ENCODE measurements at regions not wholly inside any gene's neighbourhood (a gene's known extent, or its start where the extent isn't known, plus 50 kb on each side); places are given as distances from the start of the nearest gene placed in this dataset.

DNA sequence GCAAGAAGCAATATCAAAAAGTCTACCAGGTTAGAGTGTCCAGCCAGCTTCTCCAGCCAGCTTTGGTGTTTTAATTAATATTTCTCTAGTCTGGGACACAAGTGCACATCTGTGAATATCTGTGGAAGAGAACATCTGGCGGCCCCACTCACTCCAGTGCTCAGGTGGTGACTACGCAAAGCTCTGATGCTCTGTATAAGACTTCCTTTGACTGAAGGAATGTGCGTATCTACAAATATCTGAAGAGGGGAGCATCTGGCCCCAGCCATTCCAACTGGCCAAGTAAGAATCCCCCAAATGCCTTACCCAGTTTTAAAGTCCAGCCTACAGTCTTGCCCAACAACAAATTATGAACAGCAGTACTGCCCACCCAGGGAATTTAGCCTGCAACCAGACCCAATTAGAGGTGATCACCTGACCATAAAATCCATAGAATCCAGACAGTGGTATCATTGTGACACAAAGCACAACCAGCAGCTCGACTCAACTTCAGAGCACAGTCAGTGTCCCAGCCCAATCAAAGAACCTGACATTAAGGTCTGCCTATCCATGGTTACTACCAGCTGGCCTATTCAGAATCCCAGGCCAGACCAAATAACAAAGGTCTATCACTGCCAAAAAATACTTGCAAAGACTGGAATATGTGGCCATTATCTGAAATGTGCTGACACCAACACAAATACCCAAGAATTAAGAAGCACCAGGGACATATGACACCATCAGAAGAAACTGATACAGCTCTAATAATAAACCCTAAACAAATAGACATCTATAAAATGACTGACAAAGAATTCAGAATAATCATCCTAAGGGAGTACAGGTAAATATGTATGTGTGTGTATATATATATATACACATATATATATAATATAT lies 76.1 kb upstream of the MANEA start:
- TF ChIP-seq CTCF (IDR thresholded peaks at IDR 0.05; ENCODE audit: low read depth, low read length, missing control alignments) = no peak
- no peaks in the 10 kb centered on the region for H3K27me3 ChIP-seq (replicated peaks)
- no peak overlapping the region for H3K27ac ChIP-seq
- in situ Hi-C loops (cut with HindIII; ENCODE audit: low pct_ligation_motif_present, low sequenced_read_pairs) = no loop called here
- DNase-seq = no peak
- no peak overlapping the region for H3K4me3 ChIP-seq (ENCODE audit: low read depth, low read length)
- H3K36me3 ChIP-seq (replicated peaks) = no peaks in the 10 kb centered on the region

DNA sequence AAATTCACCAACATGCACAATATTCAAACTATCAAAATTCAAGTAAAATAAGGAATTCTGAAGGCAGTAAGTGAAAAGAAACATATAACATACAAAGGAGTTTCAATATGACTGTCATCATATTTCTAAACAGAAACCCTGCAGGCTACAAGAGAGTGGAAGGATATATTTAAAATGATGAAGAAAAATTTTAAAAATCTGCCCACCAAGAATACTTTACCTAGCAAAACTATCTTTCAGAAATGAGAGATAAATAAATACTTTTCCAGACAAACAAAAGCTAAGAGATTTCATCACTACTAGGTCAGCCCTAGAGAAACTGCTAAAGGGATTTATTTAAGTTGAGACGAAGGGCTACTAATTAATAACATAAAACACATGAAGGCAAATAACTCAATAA lies 73.8 kb upstream of the MANEA start:
- Histone ChIP-seq H3K4me3 (ENCODE audit: low read depth, low read length) (no peak overlapping the region), H3K36me3 (replicated peaks) (no peaks in the 10 kb centered on the region), H3K27ac (no peak overlapping the region), H3K27me3 (replicated peaks) (no peaks in the 10 kb centered on the region)
- in situ Hi-C loops (cut with HindIII; ENCODE audit: low pct_ligation_motif_present, low sequenced_read_pairs) = no loop called here
- DNase-seq = no peak
- no peak for TF ChIP-seq CTCF (IDR thresholded peaks at IDR 0.05; ENCODE audit: low read depth, low read length, missing control alignments)

- Histone ChIP-seq H3K4me3 (ENCODE audit: low read depth, low read length) (no peak overlapping the region), H3K27ac (no peak overlapping the region), H3K27me3 (replicated peaks) (no peaks in the 10 kb centered on the region), H3K36me3 (replicated peaks) (no peaks in the 10 kb centered on the region)
- TF ChIP-seq CTCF (IDR thresholded peaks at IDR 0.05; ENCODE audit: low read depth, low read length, missing control alignments) = no peak
- in situ Hi-C loops (cut with HindIII; ENCODE audit: low pct_ligation_motif_present, low sequenced_read_pairs) = no loop called here
- DNase-seq = no peak
Measured at GRCh38 chr6:95511404-95511803, 65.9 kb upstream of the MANEA start.

DNA sequence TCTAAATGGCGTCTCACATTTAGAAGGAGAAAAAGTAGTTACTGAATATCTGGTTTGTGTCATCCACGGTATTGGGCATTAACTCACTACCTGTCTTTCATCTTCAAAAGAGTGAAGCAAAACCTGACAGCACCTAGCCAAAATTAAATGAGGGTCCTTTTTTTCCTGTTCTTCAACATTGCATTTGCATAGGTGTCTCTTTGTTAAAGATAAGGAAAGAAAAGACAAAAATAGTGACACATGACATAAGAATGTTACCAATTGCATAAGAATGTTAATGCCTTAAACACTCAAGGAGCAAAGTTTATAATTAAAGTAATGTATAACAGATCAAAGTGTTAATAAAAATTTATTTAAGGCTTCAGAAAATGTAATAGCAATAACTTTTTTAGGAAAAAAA lies 61.4 kb upstream of the MANEA start:
- in situ Hi-C loops (cut with HindIII; ENCODE audit: low pct_ligation_motif_present, low sequenced_read_pairs) = no loop called here
- H3K27ac ChIP-seq = no peak overlapping the region
- H3K36me3 ChIP-seq (replicated peaks) = no peaks in the 10 kb centered on the region
- H3K4me3 ChIP-seq (ENCODE audit: low read depth, low read length) = no peak overlapping the region
- H3K27me3 ChIP-seq (replicated peaks) = no peaks in the 10 kb centered on the region
- no peak for DNase-seq
- TF ChIP-seq CTCF (IDR thresholded peaks at IDR 0.05; ENCODE audit: low read depth, low read length, missing control alignments) = no peak

DNA sequence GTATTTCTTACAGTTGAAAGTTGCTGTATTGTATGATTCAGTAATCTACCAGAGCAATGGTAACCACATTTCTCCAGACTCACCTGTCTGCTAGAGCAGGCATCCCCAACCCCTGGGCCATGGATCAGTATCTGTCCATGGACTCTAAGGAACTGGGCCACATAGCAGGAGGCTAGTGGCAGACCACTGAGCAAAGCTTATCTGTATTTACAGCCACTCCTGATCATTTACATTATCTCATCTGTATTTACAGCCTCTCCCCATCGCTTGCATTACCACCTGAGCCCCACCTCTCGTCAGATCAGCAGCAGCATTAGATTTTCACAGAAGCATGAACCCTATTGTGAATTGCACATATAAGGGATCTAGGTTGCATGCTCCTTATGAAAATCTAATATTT lies 60.3 kb upstream of the MANEA start:
- Histone ChIP-seq H3K36me3 (replicated peaks) (no peaks in the 10 kb centered on the region), H3K27me3 (replicated peaks) (no peaks in the 10 kb centered on the region), H3K27ac (no peak overlapping the region), H3K4me3 (ENCODE audit: low read depth, low read length) (no peak overlapping the region)
- no peak for DNase-seq
- in situ Hi-C loops (cut with HindIII; ENCODE audit: low pct_ligation_motif_present, low sequenced_read_pairs) = no loop called here
- TF ChIP-seq CTCF (IDR thresholded peaks at IDR 0.05; ENCODE audit: low read depth, low read length, missing control alignments) = no peak

DNA sequence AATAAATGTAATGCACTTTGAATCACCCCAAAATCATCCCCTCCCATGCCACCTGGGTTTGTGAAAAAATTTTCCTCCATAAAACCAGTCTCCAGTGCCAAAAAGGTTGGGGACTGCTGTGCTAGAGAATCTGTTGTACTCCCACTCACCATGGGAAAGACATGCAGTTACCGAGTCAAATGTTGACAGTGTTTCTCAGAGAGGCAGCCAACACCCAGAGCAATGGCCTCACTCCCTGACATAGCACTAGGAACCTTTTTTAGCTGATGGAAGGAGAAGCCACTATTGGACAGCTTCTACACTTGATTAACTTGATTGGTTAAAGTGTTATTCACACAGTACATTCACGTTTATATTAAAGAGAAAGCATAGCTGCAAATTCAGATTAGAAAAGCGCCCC lies 59.8 kb upstream of the MANEA start:
- H3K27me3 ChIP-seq (replicated peaks) = no peaks in the 10 kb centered on the region
- H3K4me3 ChIP-seq (ENCODE audit: low read depth, low read length) = no peak overlapping the region
- H3K27ac ChIP-seq = no peak overlapping the region
- no peaks in the 10 kb centered on the region for H3K36me3 ChIP-seq (replicated peaks)
- no peak for TF ChIP-seq CTCF (IDR thresholded peaks at IDR 0.05; ENCODE audit: low read depth, low read length, missing control alignments)
- in situ Hi-C loops (cut with HindIII; ENCODE audit: low pct_ligation_motif_present, low sequenced_read_pairs) = no loop called here
- no peak for DNase-seq
